ENCODE measurements at regions not wholly inside any gene's neighbourhood (a gene's known extent, or its start where the extent isn't known, plus 50 kb on each side); places are given as distances from the start of the nearest gene placed in this dataset.

DNA sequence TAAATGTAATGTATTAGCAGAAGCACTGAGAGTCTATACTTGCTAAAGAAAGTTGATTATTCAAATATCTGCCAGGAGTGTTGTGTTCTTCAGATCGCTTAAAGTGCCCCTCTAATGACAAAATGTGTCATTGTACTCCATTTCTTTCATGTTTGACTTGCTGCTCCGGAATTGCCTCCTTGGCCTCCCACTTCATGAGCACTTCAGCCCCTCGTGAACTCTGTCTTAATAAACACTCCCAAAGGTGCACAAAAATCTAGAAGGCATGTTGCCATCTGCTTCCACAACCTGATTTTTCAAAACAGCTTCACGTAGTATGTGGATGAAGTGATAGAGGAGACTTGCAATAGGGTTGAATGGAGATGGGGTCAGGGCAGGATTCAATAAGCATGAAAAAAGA, 396.1 kb downstream of the TDRD15 start:
- no peak overlapping the region for H3K9ac ChIP-seq (ENCODE audit: low read length)
- no peaks in the 10 kb centered on the region for H3K9me3 ChIP-seq (ENCODE audit: insufficient read depth, low read length)
- H4K20me1 ChIP-seq (ENCODE audit: insufficient read depth, low read length) = no peaks in the 10 kb centered on the region
- no peak overlapping the region for H2AFZ ChIP-seq (ENCODE audit: low read depth, low read length)
- TF ChIP-seq, protein P1, sequence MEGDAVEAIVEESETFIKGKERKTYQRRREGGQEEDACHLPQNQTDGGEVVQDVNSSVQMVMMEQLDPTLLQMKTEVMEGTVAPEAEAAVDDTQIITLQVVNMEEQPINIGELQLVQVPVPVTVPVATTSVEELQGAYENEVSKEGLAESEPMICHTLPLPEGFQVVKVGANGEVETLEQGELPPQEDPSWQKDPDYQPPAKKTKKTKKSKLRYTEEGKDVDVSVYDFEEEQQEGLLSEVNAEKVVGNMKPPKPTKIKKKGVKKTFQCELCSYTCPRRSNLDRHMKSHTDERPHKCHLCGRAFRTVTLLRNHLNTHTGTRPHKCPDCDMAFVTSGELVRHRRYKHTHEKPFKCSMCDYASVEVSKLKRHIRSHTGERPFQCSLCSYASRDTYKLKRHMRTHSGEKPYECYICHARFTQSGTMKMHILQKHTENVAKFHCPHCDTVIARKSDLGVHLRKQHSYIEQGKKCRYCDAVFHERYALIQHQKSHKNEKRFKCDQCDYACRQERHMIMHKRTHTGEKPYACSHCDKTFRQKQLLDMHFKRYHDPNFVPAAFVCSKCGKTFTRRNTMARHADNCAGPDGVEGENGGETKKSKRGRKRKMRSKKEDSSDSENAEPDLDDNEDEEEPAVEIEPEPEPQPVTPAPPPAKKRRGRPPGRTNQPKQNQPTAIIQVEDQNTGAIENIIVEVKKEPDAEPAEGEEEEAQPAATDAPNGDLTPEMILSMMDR (IDR thresholded peaks at IDR 0.05; ENCODE audit: low read depth, low read length) = no peak
- TF ChIP-seq EZH2phosphoT487 (IDR thresholded peaks at IDR 0.05; ENCODE audit: low read depth) = no peak
- no peak overlapping the region for H3K27ac ChIP-seq (ENCODE audit: low read length)
- H3K36me3 ChIP-seq (replicated peaks; ENCODE audit: low read depth, low read length) = no peaks in the 10 kb centered on the region
- H3K4me3 ChIP-seq (ENCODE audit: low read length) = no peak overlapping the region
- H3K4me1 ChIP-seq (ENCODE audit: low read length) = no peaks in the 10 kb centered on the region
- H3K27me3 ChIP-seq (ENCODE audit: low read depth, low read length) = no peaks in the 10 kb centered on the region
- H3K79me2 ChIP-seq (ENCODE audit: low read length) = no peaks in the 10 kb centered on the region
- no peak overlapping the region for H3K4me2 ChIP-seq (ENCODE audit: low read length)

DNA sequence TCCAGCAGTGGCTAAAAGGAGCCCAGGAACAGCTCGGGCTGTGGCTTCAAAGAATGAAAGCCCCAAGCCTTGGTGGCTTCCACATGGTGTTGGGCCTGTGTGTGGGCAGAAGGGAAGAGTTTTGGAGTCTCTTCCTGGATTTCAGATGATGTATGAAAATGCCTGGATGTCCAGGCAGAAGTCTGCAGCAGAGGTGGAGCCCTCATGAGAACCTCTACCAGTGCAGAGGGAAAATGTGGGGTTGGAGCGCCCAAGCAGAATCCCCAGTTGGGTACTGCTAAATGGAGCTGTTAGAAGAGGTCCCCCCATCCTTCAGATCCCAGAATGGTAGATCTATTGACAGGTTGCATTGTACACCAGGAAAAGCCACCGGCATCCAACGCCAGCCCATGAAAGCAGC, 412.1 kb downstream of the TDRD15 start:
- no peak overlapping the region for H3K27ac ChIP-seq (ENCODE audit: low read length)
- H3K4me3 ChIP-seq (ENCODE audit: low read length) = no peak overlapping the region

DNA sequence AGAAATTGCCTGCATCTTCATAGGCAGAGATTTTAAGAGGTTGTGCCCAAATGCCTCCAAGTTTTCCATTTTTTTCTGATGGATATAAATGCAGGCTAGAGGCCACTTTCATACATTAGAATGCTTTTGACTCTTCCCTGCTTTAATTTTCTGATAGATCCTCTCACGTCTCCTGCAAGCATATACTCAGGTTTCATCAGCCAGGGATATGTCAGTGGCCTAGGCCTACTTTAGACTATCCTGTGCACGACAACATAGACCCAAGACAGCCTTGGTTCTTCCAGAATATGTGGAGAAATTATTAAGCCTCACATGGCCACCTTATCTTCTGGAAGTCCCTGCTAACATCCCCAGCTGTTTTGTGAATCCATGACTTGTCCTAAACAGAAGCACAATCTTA, 415.9 kb downstream of the TDRD15 start:
- no peaks in the 10 kb centered on the region for H4K20me1 ChIP-seq (ENCODE audit: insufficient read depth, low read length)
- H3K9ac ChIP-seq (ENCODE audit: low read length) = no peak overlapping the region
- no peaks in the 10 kb centered on the region for H3K9me3 ChIP-seq (ENCODE audit: insufficient read depth, low read length)
- no peaks in the 10 kb centered on the region for H3K79me2 ChIP-seq (ENCODE audit: low read length)
- H3K4me2 ChIP-seq (ENCODE audit: low read length) = no peak overlapping the region
- no peak for TF ChIP-seq EZH2phosphoT487 (IDR thresholded peaks at IDR 0.05; ENCODE audit: low read depth)
- TF ChIP-seq, protein P1 (IDR thresholded peaks at IDR 0.05; ENCODE audit: low read depth, low read length) = no peak
- H3K4me3 ChIP-seq (ENCODE audit: low read length) = no peak overlapping the region
- H3K4me1 ChIP-seq (ENCODE audit: low read length) = no peaks in the 10 kb centered on the region
- H3K27ac ChIP-seq (ENCODE audit: low read length) = no peak overlapping the region
- H3K36me3 ChIP-seq (replicated peaks; ENCODE audit: low read depth, low read length) = no peaks in the 10 kb centered on the region
- no peaks in the 10 kb centered on the region for H3K27me3 ChIP-seq (ENCODE audit: low read depth, low read length)
- H2AFZ ChIP-seq (ENCODE audit: low read depth, low read length) = no peak overlapping the region

More for the DNA sequence above, 412.1 kb downstream of the TDRD15 start:
- Histone ChIP-seq H3K27me3 (ENCODE audit: low read depth, low read length) (no peaks in the 10 kb centered on the region), H3K9ac (ENCODE audit: low read length) (no peak overlapping the region), H4K20me1 (ENCODE audit: insufficient read depth, low read length) (no peaks in the 10 kb centered on the region), H3K4me2 (ENCODE audit: low read length) (no peak overlapping the region), H3K36me3 (replicated peaks; ENCODE audit: low read depth, low read length) (no peaks in the 10 kb centered on the region), H3K4me1 (ENCODE audit: low read length) (no peaks in the 10 kb centered on the region), H3K9me3 (ENCODE audit: insufficient read depth, low read length) (no peaks in the 10 kb centered on the region), H3K79me2 (ENCODE audit: low read length) (no peaks in the 10 kb centered on the region), H2AFZ (ENCODE audit: low read depth, low read length) (no peak overlapping the region)
- no peak for TF ChIP-seq EZH2phosphoT487 (IDR thresholded peaks at IDR 0.05; ENCODE audit: low read depth)
- TF ChIP-seq, protein P1 (IDR thresholded peaks at IDR 0.05; ENCODE audit: low read depth, low read length) = no peak

DNA sequence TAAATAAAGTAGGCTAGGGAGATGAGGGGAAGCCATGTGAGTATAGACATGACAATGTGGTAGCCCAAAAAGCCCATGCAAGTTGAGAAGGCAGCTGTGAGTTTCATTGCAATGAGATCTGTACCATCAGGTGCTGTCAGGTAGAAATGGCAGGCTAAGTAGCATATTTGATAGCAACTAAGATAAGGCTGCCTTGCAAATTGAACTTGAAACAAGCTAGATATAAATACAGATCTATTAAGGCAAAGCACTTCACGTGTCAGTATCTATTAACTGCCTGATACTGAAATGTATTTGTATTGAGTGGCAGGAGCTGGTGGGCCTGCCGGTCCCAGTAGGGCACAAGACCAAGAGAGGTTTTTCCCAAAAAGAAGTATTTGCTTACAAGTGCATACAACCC, 419.9 kb downstream of the TDRD15 start:
- Histone ChIP-seq H4K20me1 (ENCODE audit: insufficient read depth, low read length) (no peaks in the 10 kb centered on the region), H3K4me1 (ENCODE audit: low read length) (no peaks in the 10 kb centered on the region), H3K79me2 (ENCODE audit: low read length) (no peaks in the 10 kb centered on the region), H3K4me3 (ENCODE audit: low read length) (no peak overlapping the region), H3K27ac (ENCODE audit: low read length) (no peak overlapping the region), H3K4me2 (ENCODE audit: low read length) (no peak overlapping the region), H3K9ac (ENCODE audit: low read length) (no peak overlapping the region), H3K9me3 (ENCODE audit: insufficient read depth, low read length) (no peaks in the 10 kb centered on the region), H3K36me3 (replicated peaks; ENCODE audit: low read depth, low read length) (no peaks in the 10 kb centered on the region), H2AFZ (ENCODE audit: low read depth, low read length) (no peak overlapping the region), H3K27me3 (ENCODE audit: low read depth, low read length) (no peaks in the 10 kb centered on the region)
- no peak for TF ChIP-seq EZH2phosphoT487 (IDR thresholded peaks at IDR 0.05; ENCODE audit: low read depth)
- TF ChIP-seq, protein P1 (IDR thresholded peaks at IDR 0.05; ENCODE audit: low read depth, low read length) = no peak
